ENCODE measurements at regions not wholly inside any gene's neighbourhood (a gene's known extent, or its start where the extent isn't known, plus 50 kb on each side); places are given as distances from the start of the nearest gene placed in this dataset.

GRCh38 chr1:229835226-229835625, 209.2 kb downstream of the URB2 start:
- no peak overlapping the region for H3K27ac ChIP-seq (replicated peaks)
- H3K4me3 ChIP-seq (replicated peaks; ENCODE audit: insufficient read depth, low read length), result no peak overlapping the region
- H3K27me3 ChIP-seq (ENCODE audit: insufficient read depth, poor library complexity, severe bottlenecking), result no peaks in the 10 kb centered on the region
- no peak for DNase-seq (ENCODE audit: low read depth in 1 of 2, low spot score in 1 of 2)
- TF ChIP-seq GABPA (IDR thresholded peaks at IDR 0.05; ENCODE audit: low read depth), result no peak

GRCh38 chr1:229836324-229836723, 210.3 kb downstream of the URB2 start:
- no peak overlapping the region for H3K4me3 ChIP-seq (replicated peaks; ENCODE audit: insufficient read depth, low read length)
- peak; percentile 66; the same call in 1 of the 2 replicates for TF ChIP-seq SPI1 (IDR thresholded peaks at IDR 0.05; ENCODE audit: borderline replicate concordance, low read depth)
- TF ChIP-seq, protein P1, sequence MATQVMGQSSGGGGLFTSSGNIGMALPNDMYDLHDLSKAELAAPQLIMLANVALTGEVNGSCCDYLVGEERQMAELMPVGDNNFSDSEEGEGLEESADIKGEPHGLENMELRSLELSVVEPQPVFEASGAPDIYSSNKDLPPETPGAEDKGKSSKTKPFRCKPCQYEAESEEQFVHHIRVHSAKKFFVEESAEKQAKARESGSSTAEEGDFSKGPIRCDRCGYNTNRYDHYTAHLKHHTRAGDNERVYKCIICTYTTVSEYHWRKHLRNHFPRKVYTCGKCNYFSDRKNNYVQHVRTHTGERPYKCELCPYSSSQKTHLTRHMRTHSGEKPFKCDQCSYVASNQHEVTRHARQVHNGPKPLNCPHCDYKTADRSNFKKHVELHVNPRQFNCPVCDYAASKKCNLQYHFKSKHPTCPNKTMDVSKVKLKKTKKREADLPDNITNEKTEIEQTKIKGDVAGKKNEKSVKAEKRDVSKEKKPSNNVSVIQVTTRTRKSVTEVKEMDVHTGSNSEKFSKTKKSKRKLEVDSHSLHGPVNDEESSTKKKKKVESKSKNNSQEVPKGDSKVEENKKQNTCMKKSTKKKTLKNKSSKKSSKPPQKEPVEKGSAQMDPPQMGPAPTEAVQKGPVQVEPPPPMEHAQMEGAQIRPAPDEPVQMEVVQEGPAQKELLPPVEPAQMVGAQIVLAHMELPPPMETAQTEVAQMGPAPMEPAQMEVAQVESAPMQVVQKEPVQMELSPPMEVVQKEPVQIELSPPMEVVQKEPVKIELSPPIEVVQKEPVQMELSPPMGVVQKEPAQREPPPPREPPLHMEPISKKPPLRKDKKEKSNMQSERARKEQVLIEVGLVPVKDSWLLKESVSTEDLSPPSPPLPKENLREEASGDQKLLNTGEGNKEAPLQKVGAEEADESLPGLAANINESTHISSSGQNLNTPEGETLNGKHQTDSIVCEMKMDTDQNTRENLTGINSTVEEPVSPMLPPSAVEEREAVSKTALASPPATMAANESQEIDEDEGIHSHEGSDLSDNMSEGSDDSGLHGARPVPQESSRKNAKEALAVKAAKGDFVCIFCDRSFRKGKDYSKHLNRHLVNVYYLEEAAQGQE (IDR thresholded peaks at IDR 0.05; ENCODE audit: insufficient replicate concordance, low read depth), result no peak
- no peaks in the 10 kb centered on the region for H3K27me3 ChIP-seq (ENCODE audit: insufficient read depth, poor library complexity, severe bottlenecking)
- H3K27ac ChIP-seq (replicated peaks), result no peak overlapping the region
- DNase-seq (ENCODE audit: low read depth in 1 of 2, low spot score in 1 of 2), result peak in 1 of 2 experiments; percentile 4

GRCh38 chr1:229838204-229838603, 212.2 kb downstream of the URB2 start:
- no peak for DNase-seq (ENCODE audit: low read depth in 1 of 2, low spot score in 1 of 2)

DNA sequence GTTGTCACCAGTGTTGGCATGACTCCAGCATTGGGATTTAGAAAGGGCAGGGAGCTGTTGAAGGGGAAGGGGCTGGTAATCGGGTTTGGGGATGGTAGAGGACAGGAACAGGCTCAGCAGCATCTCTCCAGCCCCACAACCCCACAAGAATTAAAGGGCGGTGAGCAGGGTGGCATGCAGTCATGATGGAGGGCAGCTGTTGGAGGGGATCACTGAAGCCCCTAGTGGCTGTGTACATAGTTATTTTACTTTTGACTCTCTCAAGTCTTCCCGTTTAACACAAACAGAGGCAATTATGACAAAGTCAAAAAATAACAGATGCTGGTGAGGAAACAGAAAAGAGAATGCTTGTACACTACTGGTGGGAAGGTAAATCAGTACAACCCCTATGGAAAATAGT, 213.8 kb downstream of the URB2 start:
- DNase-seq (ENCODE audit: low read depth in 1 of 2, low spot score in 1 of 2), result no peak
- Histone ChIP-seq H3K27me3 (ENCODE audit: insufficient read depth, poor library complexity, severe bottlenecking) (no peaks in the 10 kb centered on the region), H3K4me3 (replicated peaks; ENCODE audit: insufficient read depth, low read length) (no peak overlapping the region), H3K27ac (replicated peaks) (no peak overlapping the region)
- TF ChIP-seq POLR2AphosphoS5 (IDR thresholded peaks at IDR 0.05; ENCODE audit: low read depth) (no peak), SPI1 (IDR thresholded peaks at IDR 0.05; ENCODE audit: borderline replicate concordance, low read depth) (no peak), CTCF (IDR thresholded peaks at IDR 0.05; ENCODE audit: insufficient read depth, low read length) (no peak), GABPA (IDR thresholded peaks at IDR 0.05; ENCODE audit: low read depth) (no peak)
- TF ChIP-seq, protein P1 (IDR thresholded peaks at IDR 0.05; ENCODE audit: insufficient replicate concordance, low read depth), result no peak

More at GRCh38 chr1:229838204-229838603, 212.2 kb downstream of the URB2 start:
- Histone ChIP-seq H3K27ac (replicated peaks) (no peak overlapping the region), H3K4me3 (replicated peaks; ENCODE audit: insufficient read depth, low read length) (no peak overlapping the region), H3K27me3 (ENCODE audit: insufficient read depth, poor library complexity, severe bottlenecking) (no peaks in the 10 kb centered on the region)
- no peak for TF ChIP-seq CTCF (IDR thresholded peaks at IDR 0.05; ENCODE audit: insufficient read depth, low read length)

GRCh38 chr1:229841230-229841629, 215.2 kb downstream of the URB2 start:
- no peaks in the 10 kb centered on the region for H3K27me3 ChIP-seq (ENCODE audit: insufficient read depth, poor library complexity, severe bottlenecking)
- DNase-seq (ENCODE audit: low read depth in 1 of 2, low spot score in 1 of 2), result no peak
- TF ChIP-seq SPI1 (IDR thresholded peaks at IDR 0.05; ENCODE audit: borderline replicate concordance, low read depth) (no peak), POLR2AphosphoS5 (IDR thresholded peaks at IDR 0.05; ENCODE audit: low read depth) (no peak), GABPA (IDR thresholded peaks at IDR 0.05; ENCODE audit: low read depth) (no peak), CTCF (IDR thresholded peaks at IDR 0.05; ENCODE audit: insufficient read depth, low read length) (no peak)
- TF ChIP-seq, protein P1 (IDR thresholded peaks at IDR 0.05; ENCODE audit: insufficient replicate concordance, low read depth), result no peak
- H3K27ac ChIP-seq (replicated peaks), result no peak overlapping the region
- no peak overlapping the region for H3K4me3 ChIP-seq (replicated peaks; ENCODE audit: insufficient read depth, low read length)

All from HL-60 (cell line).